Astrocyte of the hippocampus (primary cell): ENCODE measurements at regions not wholly inside any gene's neighbourhood (a gene's known extent, or its start where the extent isn't known, plus 50 kb on each side); places are given as distances from the start of the nearest gene placed in this dataset.

ENCODE experiments used
- DNase-seq: peaks from one replicate; pipeline ENCODE4 v3.0.0; 2011; ENCODE audit warnings: low read depth, low spot score

- DNase-seq = no peak
Measured at GRCh38 chr22:48899523-48900326, 927.9 kb downstream of the BRD1 start.

- no peak for DNase-seq
Measured at GRCh38 chr22:48898524-48899250, 929.0 kb downstream of the BRD1 start.

GRCh38 chr22:48897645-48898370 lies 929.9 kb downstream of the BRD1 start:
- DNase-seq = no peak

- DNase-seq = no peak
Measured at GRCh38 chr22:48896766-48897644, 930.7 kb downstream of the BRD1 start.

GRCh38 chr22:48895831-48896765 lies 931.6 kb downstream of the BRD1 start:
- DNase-seq = no peak

GRCh38 chr22:48895336-48895735 lies 932.3 kb downstream of the BRD1 start:
- DNase-seq = no peak

- DNase-seq = no peak
Measured at GRCh38 chr22:48894804-48895250, 932.8 kb downstream of the BRD1 start.

GRCh38 chr22:48894064-48894671 lies 933.5 kb downstream of the BRD1 start:
- DNase-seq = no peak

GRCh38 chr22:48893288-48894063 lies 934.2 kb downstream of the BRD1 start:
- no peak for DNase-seq

GRCh38 chr22:48892578-48893287 lies 934.9 kb downstream of the BRD1 start:
- DNase-seq = no peak

GRCh38 chr22:48891688-48892577 lies 935.7 kb downstream of the BRD1 start:
- no peak for DNase-seq

GRCh38 chr22:48890693-48891554 lies 936.7 kb downstream of the BRD1 start:
- DNase-seq = no peak

- no peak for DNase-seq
Measured at GRCh38 chr22:48889887-48890692, 937.6 kb downstream of the BRD1 start.

GRCh38 chr22:48889209-48889830 lies 938.4 kb downstream of the BRD1 start:
- no peak for DNase-seq
